Activated CD4-positive, alpha-beta T cell treated with anti-CD3 and anti-CD28 coated beads for 36 hours (primary cell): ENCODE measurements at regions not wholly inside any gene's neighbourhood (a gene's known extent, or its start where the extent isn't known, plus 50 kb on each side); places are given as distances from the start of the nearest gene placed in this dataset.
"Not testable (repeated sequence)": the region's sequence is repeated elsewhere in the genome, so short reads cannot be mapped to it uniquely, and the experiment has no call there.

ENCODE experiments used
- ATAC-seq: fragments of 200-7000 bp; cut with Tn5 transposase; one replicate; pipeline ENCODE4 v1.10.0; 2021; ENCODE audit warnings: mild to moderate bottlenecking, moderate library complexity
- CTCF ChIA-PET: fragments of 350-600 bp; sonication (Branson Sonifier 250); formaldehyde crosslinking; loops from one replicate; lab custom pipeline; 2021; ENCODE audit warnings: antibody characterized with exemption; lab: Charles Lee
- POLR2A ChIA-PET: fragments of 350-600 bp; sonication (Branson Sonifier 250); formaldehyde crosslinking; loops from one replicate; lab custom pipeline; 2021; ENCODE audit warnings: antibody characterized with exemption, inconsistent platforms; lab: Charles Lee
- DNase-seq: peaks from one replicate; pipeline ENCODE4 v3.0.0-alpha.2; 2020
- H3K27ac Mint-ChIP-seq: one replicate; pipeline ENCODE4 v1.8.0; 2021; ENCODE audit warnings: mixed read lengths
- H3K27me3 Mint-ChIP-seq: one replicate; pipeline ENCODE4 v1.8.0; 2021; ENCODE audit warnings: mixed read lengths
- H3K36me3 Mint-ChIP-seq: one replicate; pipeline ENCODE4 v1.8.0; 2021; ENCODE audit warnings: low read depth, mixed read lengths
- H3K4me1 Mint-ChIP-seq: one replicate; pipeline ENCODE4 v1.8.0; 2021; ENCODE audit warnings: mixed read lengths
- H3K4me3 Mint-ChIP-seq: one replicate; pipeline ENCODE4 v1.8.0; 2021; ENCODE audit warnings: mild to moderate bottlenecking, moderate library complexity, mixed read lengths
- H3K9me3 Mint-ChIP-seq: one replicate; pipeline ENCODE4 v1.8.0; 2021; ENCODE audit warnings: low read depth, mixed read lengths
- intact Hi-C, 2 experiments: fragments of 100-400 bp; cut with DNase I in 1 of 2; cut with micrococcal nuclease in 1 of 2; formaldehyde crosslinking; loops; one replicate each; pipeline versions ENCODE4 v1.14.2 to v1.15.1; 2022 to 2024; cut with DNase I, micrococcal nuclease

GRCh38 chr6:103107985-103108384 lies 1714.5 kb downstream of the GRIK2 start:
- ATAC-seq (no peak), DNase-seq (no peak)
- no peak overlapping the region for H3K4me3 Mint-ChIP-seq
- H3K27ac Mint-ChIP-seq = no peak overlapping the region
- CTCF ChIA-PET = no interaction called here
- no peaks in the 10 kb centered on the region for H3K4me1 Mint-ChIP-seq
- no peaks in the 10 kb centered on the region for H3K36me3 Mint-ChIP-seq
- POLR2A ChIA-PET = no interaction called here
- no peaks in the 10 kb centered on the region for H3K9me3 Mint-ChIP-seq
- no peaks in the 10 kb centered on the region for H3K27me3 Mint-ChIP-seq
- intact Hi-C loops = no loop called here

GRCh38 chr6:103105686-103106085 lies 1712.2 kb downstream of the GRIK2 start:
- CTCF ChIA-PET = no interaction called here
- no peaks in the 10 kb centered on the region for H3K27me3 Mint-ChIP-seq
- ATAC-seq = no peak
- peaks cover 4% of the 10 kb centered on the region for H3K9me3 Mint-ChIP-seq
- H3K4me1 Mint-ChIP-seq = no peaks in the 10 kb centered on the region
- DNase-seq = no peak
- no peak overlapping the region for H3K4me3 Mint-ChIP-seq
- no peaks in the 10 kb centered on the region for H3K36me3 Mint-ChIP-seq
- POLR2A ChIA-PET = no interaction called here
- no peak overlapping the region for H3K27ac Mint-ChIP-seq
- intact Hi-C loops = no loop called here

GRCh38 chr6:103101267-103101666 lies 1707.8 kb downstream of the GRIK2 start:
- ChIA-PET POLR2A (no interaction called here), CTCF (no interaction called here)
- no peak overlapping the region for H3K27ac Mint-ChIP-seq
- intact Hi-C loops = no loop called here
- H3K4me3 Mint-ChIP-seq = no peak overlapping the region
- H3K27me3 Mint-ChIP-seq = no peaks in the 10 kb centered on the region
- peaks cover 17% of the 10 kb centered on the region for H3K9me3 Mint-ChIP-seq
- DNase-seq (no peak), ATAC-seq (no peak)
- no peaks in the 10 kb centered on the region for H3K4me1 Mint-ChIP-seq
- no peaks in the 10 kb centered on the region for H3K36me3 Mint-ChIP-seq

GRCh38 chr6:103092414-103092813 lies 1698.9 kb downstream of the GRIK2 start:
- POLR2A ChIA-PET = not testable (repeated sequence)
- peaks cover 12% of the 10 kb centered on the region for H3K9me3 Mint-ChIP-seq

GRCh38 chr6:103085801-103086200 lies 1692.3 kb downstream of the GRIK2 start:
- Mint-ChIP-seq H3K27me3 (no peaks in the 10 kb centered on the region), H3K4me1 (no peaks in the 10 kb centered on the region), H3K9me3 (no peaks in the 10 kb centered on the region), H3K27ac (no peak overlapping the region), H3K4me3 (no peak overlapping the region), H3K36me3 (no peaks in the 10 kb centered on the region)
- ATAC-seq = no peak
- POLR2A ChIA-PET = no interaction called here
- DNase-seq = no peak
- CTCF ChIA-PET = no interaction called here
- intact Hi-C loops = no loop called here

More at GRCh38 chr6:103092414-103092813, 1698.9 kb downstream of the GRIK2 start:
- CTCF ChIA-PET = interaction anchor here (1.0 kb wide), 1 partner anchor 9 kb away, joined by 5 read pairs; no protein-coding TSS in a partner anchor
- H3K4me3 Mint-ChIP-seq, H3K4me1 Mint-ChIP-seq, ATAC-seq, intact Hi-C loops, H3K36me3 Mint-ChIP-seq, DNase-seq, H3K27ac Mint-ChIP-seq, H3K27me3 Mint-ChIP-seq: not testable (repeated sequence)

- no peak overlapping the region for H3K4me3 Mint-ChIP-seq
- no peaks in the 10 kb centered on the region for H3K36me3 Mint-ChIP-seq
- H3K27me3 Mint-ChIP-seq = no peaks in the 10 kb centered on the region
- ChIA-PET POLR2A (no interaction called here), CTCF (no interaction called here)
- intact Hi-C loops = no loop called here
- ATAC-seq (no peak), DNase-seq (no peak)
- peaks cover 6% of the 10 kb centered on the region for H3K9me3 Mint-ChIP-seq
- no peaks in the 10 kb centered on the region for H3K4me1 Mint-ChIP-seq
- H3K27ac Mint-ChIP-seq = no peak overlapping the region
These were observed 1688.5 kb downstream of the GRIK2 start for GRCh38 chr6:103081876-103082630.

- POLR2A ChIA-PET = no interaction called here
- no peaks in the 10 kb centered on the region for H3K27me3 Mint-ChIP-seq
- no peaks in the 10 kb centered on the region for H3K36me3 Mint-ChIP-seq
- intact Hi-C loops = no loop called here
- H3K9me3 Mint-ChIP-seq = peaks cover 6% of the 10 kb centered on the region
- no peak for DNase-seq
- H3K4me3 Mint-ChIP-seq = no peak overlapping the region
- H3K4me1 Mint-ChIP-seq = no peaks in the 10 kb centered on the region
- ATAC-seq = no peak
- H3K27ac Mint-ChIP-seq = no peak overlapping the region
- CTCF ChIA-PET = no interaction called here
These were observed 1687.6 kb downstream of the GRIK2 start for GRCh38 chr6:103081126-103081525.

GRCh38 chr6:103080497-103080896 lies 1687.0 kb downstream of the GRIK2 start:
- POLR2A ChIA-PET = no interaction called here
- no peaks in the 10 kb centered on the region for H3K36me3 Mint-ChIP-seq
- no peak for ATAC-seq

GRCh38 chr6:103079867-103080266 lies 1686.4 kb downstream of the GRIK2 start:
- no peaks in the 10 kb centered on the region for H3K4me1 Mint-ChIP-seq
- CTCF ChIA-PET = no interaction called here
- no peaks in the 10 kb centered on the region for H3K36me3 Mint-ChIP-seq
- POLR2A ChIA-PET = no interaction called here
- no peak for DNase-seq
- intact Hi-C loops = no loop called here
- no peak overlapping the region for H3K4me3 Mint-ChIP-seq
- H3K27me3 Mint-ChIP-seq = no peaks in the 10 kb centered on the region
- no peak for ATAC-seq
- no peak overlapping the region for H3K27ac Mint-ChIP-seq
- peaks cover 6% of the 10 kb centered on the region for H3K9me3 Mint-ChIP-seq

More at GRCh38 chr6:103080497-103080896, 1687.0 kb downstream of the GRIK2 start:
- DNase-seq = no peak
- CTCF ChIA-PET = no interaction called here
- Mint-ChIP-seq H3K9me3 (peaks cover 6% of the 10 kb centered on the region), H3K4me1 (no peaks in the 10 kb centered on the region), H3K27me3 (no peaks in the 10 kb centered on the region), H3K4me3 (no peak overlapping the region), H3K27ac (no peak overlapping the region)
- intact Hi-C loops = no loop called here

- no peak for ATAC-seq
- Mint-ChIP-seq H3K9me3 (peaks cover 7% of the 10 kb centered on the region), H3K36me3 (no peaks in the 10 kb centered on the region), H3K4me1 (no peaks in the 10 kb centered on the region), H3K27ac (no peak overlapping the region), H3K27me3 (no peaks in the 10 kb centered on the region), H3K4me3 (no peak overlapping the region)
- ChIA-PET CTCF (no interaction called here), POLR2A (no interaction called here)
- no peak for DNase-seq
- intact Hi-C loops = no loop called here
These were observed 1668.6 kb downstream of the GRIK2 start for GRCh38 chr6:103062136-103062535.

GRCh38 chr6:103047567-103047966 lies 1654.1 kb downstream of the GRIK2 start:
- no peak for DNase-seq

GRCh38 chr6:103042336-103042735 lies 1648.8 kb downstream of the GRIK2 start:
- Mint-ChIP-seq H3K9me3 (no peaks in the 10 kb centered on the region), H3K27ac (no peak overlapping the region), H3K4me3 (no peak overlapping the region), H3K4me1 (no peaks in the 10 kb centered on the region), H3K27me3 (no peaks in the 10 kb centered on the region), H3K36me3 (no peaks in the 10 kb centered on the region)
- intact Hi-C loops = no loop called here
- POLR2A ChIA-PET = no interaction called here
- DNase-seq = no peak
- no peak for ATAC-seq
- CTCF ChIA-PET = no interaction called here

More at GRCh38 chr6:103047567-103047966, 1654.1 kb downstream of the GRIK2 start:
- H3K9me3 Mint-ChIP-seq = peaks cover 3% of the 10 kb centered on the region
- H3K27ac Mint-ChIP-seq = no peak overlapping the region
- ChIA-PET CTCF (no interaction called here), POLR2A (no interaction called here)
- H3K4me3 Mint-ChIP-seq = no peak overlapping the region
- no peak for ATAC-seq
- no peaks in the 10 kb centered on the region for H3K27me3 Mint-ChIP-seq
- H3K4me1 Mint-ChIP-seq = no peaks in the 10 kb centered on the region
- H3K36me3 Mint-ChIP-seq = no peaks in the 10 kb centered on the region
- intact Hi-C loops = no loop called here
